B cell (primary cell): ENCODE measurements at regions not wholly inside any gene's neighbourhood (a gene's known extent, or its start where the extent isn't known, plus 50 kb on each side); places are given as distances from the start of the nearest gene placed in this dataset.
"Not testable (repeated sequence)": the region's sequence is repeated elsewhere in the genome, so short reads cannot be mapped to it uniquely, and the experiment has no call there.

Experiments used
- ATAC-seq: fragments of 200-7000 bp; cut with Tn5 transposase; one replicate; pipeline ENCODE4 v1.10.0; 2021; ENCODE audit warnings: low read depth, mild to moderate bottlenecking, moderate number of reproducible peaks, moderate library complexity
- CTCF ChIA-PET: fragments of 350-600 bp; sonication (Branson Sonifier 250); formaldehyde crosslinking; loops from one replicate; lab custom pipeline; 2021; ENCODE audit warnings: antibody characterized with exemption, inconsistent platforms; lab: Charles Lee
- POLR2A ChIA-PET: fragments of 350-600 bp; sonication (Branson Sonifier 250); formaldehyde crosslinking; loops from one replicate; lab custom pipeline; 2021; ENCODE audit warnings: antibody characterized with exemption; lab: Charles Lee
- DNase-seq: peaks from one replicate; pipeline ENCODE4 v3.0.0; 2013
- H2AFZ ChIP-seq: 2 replicates; pipeline ENCODE4 v1.6.1; 2012; ENCODE audit warnings: mild to moderate bottlenecking, low read depth, low read length; ENCODE audit not compliant: insufficient read depth, poor library complexity, severe bottlenecking
- H3K27ac ChIP-seq, 2 donors: 1 replicate in 1 of 2; 2 replicates in 1 of 2; pipeline ENCODE4 v1.5.1; 2012 to 2013; ENCODE audit warnings: low read length in 2 of 2, mild to moderate bottlenecking in 2 of 2, moderate library complexity in 1 of 2
- H3K27me3 ChIP-seq, 4 experiments: fragments of 200-600 bp in 1 of 4; sonication (generic) in 1 of 4; replicated peaks in 1 of 4; 1 replicate in 2 of 4; 2 replicates in 2 of 4; pipeline versions ENCODE4 v1.6.1 to v1.7.0; 2013 to 2016; ENCODE audit warnings: low read length in 3 of 4, mild to moderate bottlenecking in 2 of 4, mixed read lengths in 1 of 4, moderate library complexity in 1 of 4; ENCODE audit not compliant: insufficient read depth in 4 of 4, control insufficient read depth in 3 of 4; ENCODE audit errors: control extremely low read depth in 1 of 4
- H3K36me3 ChIP-seq, 2 experiments: replicated peaks in 1 of 2; 1 replicate in 1 of 2; 2 replicates in 1 of 2; pipeline versions ENCODE4 v1.6.1 to v1.7.1; 2013; ENCODE audit warnings: low read length in 1 of 2; ENCODE audit not compliant: insufficient read depth in 2 of 2, control insufficient read depth in 1 of 2; ENCODE audit errors: control extremely low read depth in 1 of 2, extremely low read depth in 1 of 2
- H3K4me1 ChIP-seq, 2 donors: fragments of 200-600 bp in 1 of 2; sonication (generic) in 1 of 2; 1 replicate in 1 of 2; 2 replicates in 1 of 2; pipeline versions ENCODE4 v1.5.1 to v1.6.1; 2013 to 2017; ENCODE audit warnings: low read length in 2 of 2; ENCODE audit not compliant: control insufficient read depth in 2 of 2, insufficient read depth in 2 of 2
- H3K4me2 ChIP-seq: replicated peaks from 2 replicates; pipeline ENCODE3; 2012; ENCODE audit warnings: mild to moderate bottlenecking, low read depth, low read length; ENCODE audit not compliant: poor library complexity, severe bottlenecking
- H3K4me3 ChIP-seq, 5 experiments: fragments of 200-600 bp in 1 of 5; sonication (generic) in 1 of 5; 1 replicate in 3 of 5; 2 replicates in 2 of 5; pipeline versions ENCODE4 v1.5.1 to v1.7.0; 2011 to 2016; ENCODE audit warnings: low read length in 4 of 5, mild to moderate bottlenecking in 4 of 5, low read depth in 2 of 5, control low read depth in 1 of 5, moderate library complexity in 1 of 5; ENCODE audit not compliant: insufficient read depth in 1 of 5; ENCODE audit errors: control extremely low read depth in 1 of 5, extremely low read depth in 1 of 5
- H3K79me2 ChIP-seq: fragments of 200-600 bp; sonication (generic); one replicate; pipeline ENCODE4 v1.6.0; 2016; ENCODE audit warnings: low read length; ENCODE audit not compliant: control insufficient read depth, insufficient read depth
- H3K9ac ChIP-seq: fragments of 200-600 bp; sonication (generic); 2 replicates; pipeline ENCODE4 v1.6.1; 2017; ENCODE audit warnings: mild to moderate bottlenecking, low read length, moderate library complexity
- H3K9me3 ChIP-seq, 3 donors: one replicate each; pipeline versions ENCODE4 v1.6.1 to v1.7.1; 2013; ENCODE audit warnings: low read length in 2 of 3; ENCODE audit not compliant: control insufficient read depth in 2 of 3, insufficient read depth in 1 of 3; ENCODE audit errors: control extremely low read depth in 1 of 3
- H4K20me1 ChIP-seq: 2 replicates; pipeline ENCODE4 v1.6.0; 2012; ENCODE audit warnings: mild to moderate bottlenecking, low read length; ENCODE audit not compliant: insufficient read depth, control insufficient read depth, poor library complexity, severe bottlenecking
- H3K27ac Mint-ChIP-seq: one replicate; pipeline ENCODE4 v1.8.0; 2021; ENCODE audit warnings: mixed read lengths
- H3K27me3 Mint-ChIP-seq: one replicate; pipeline ENCODE4 v1.8.0; 2021; ENCODE audit warnings: mixed read lengths
- H3K4me1 Mint-ChIP-seq: one replicate; pipeline ENCODE4 v1.8.0; 2021; ENCODE audit warnings: mixed read lengths
- H3K4me3 Mint-ChIP-seq: one replicate; pipeline ENCODE4 v1.8.0; 2021; ENCODE audit warnings: mixed read lengths
- H3K9me3 Mint-ChIP-seq: one replicate; pipeline ENCODE4 v1.8.0; 2022; ENCODE audit warnings: mixed read lengths; ENCODE audit not compliant: insufficient read depth
- EZH2 ChIP-seq: IDR thresholded peaks from 2 replicates; pipeline ENCODE4 v1.6.1; 2012; ENCODE audit warnings: borderline replicate concordance, low read depth, mild to moderate bottlenecking, moderate library complexity, low read length; ENCODE audit not compliant: insufficient read depth, poor library complexity, severe bottlenecking
- WGBS: methylation state at CpG from one replicate; pipeline ENCODE4 v1.1.5; 2013; ENCODE audit warnings: missing lambda C conversion rate; ENCODE audit not compliant: insufficient coverage; 5-methylcytosine and 5-hydroxymethylcytosine counted together
- intact Hi-C: fragments of 100-400 bp; cut with micrococcal nuclease; formaldehyde crosslinking; loops from one replicate; pipeline ENCODE4 v1.10.0; 2022
- TF ChIP-seq, protein P1 (sequence below): fragments of 200-600 bp; IDR thresholded peaks from one replicate; pipeline ENCODE4 v1.8.0; 2022; ENCODE audit warnings: antibody characterized with exemption, mild to moderate bottlenecking

GRCh38 chr9:40915660-40916398 lies 212.7 kb downstream of the FOXD4L6 start:
- H3K9me3 ChIP-seq = peaks cover 10 to 67% (median 16%) of the 10 kb centered on the region in 3 donors
- H3K36me3 ChIP-seq, H3K79me2 ChIP-seq, CTCF ChIA-PET, H3K9ac ChIP-seq, H3K27ac Mint-ChIP-seq, H3K4me1 Mint-ChIP-seq, POLR2A ChIA-PET, H3K27me3 ChIP-seq, H3K27ac ChIP-seq, H3K4me3 Mint-ChIP-seq, intact Hi-C loops, H2AFZ ChIP-seq, DNase-seq, H3K4me3 ChIP-seq, H3K4me1 ChIP-seq, H3K27me3 Mint-ChIP-seq, ATAC-seq, H4K20me1 ChIP-seq, H3K4me2 ChIP-seq: not testable (repeated sequence)
- 87% methylated on average over 13 of the region's 13 CpGs for WGBS
- peaks cover 32% of the 10 kb centered on the region for H3K9me3 Mint-ChIP-seq

DNA sequence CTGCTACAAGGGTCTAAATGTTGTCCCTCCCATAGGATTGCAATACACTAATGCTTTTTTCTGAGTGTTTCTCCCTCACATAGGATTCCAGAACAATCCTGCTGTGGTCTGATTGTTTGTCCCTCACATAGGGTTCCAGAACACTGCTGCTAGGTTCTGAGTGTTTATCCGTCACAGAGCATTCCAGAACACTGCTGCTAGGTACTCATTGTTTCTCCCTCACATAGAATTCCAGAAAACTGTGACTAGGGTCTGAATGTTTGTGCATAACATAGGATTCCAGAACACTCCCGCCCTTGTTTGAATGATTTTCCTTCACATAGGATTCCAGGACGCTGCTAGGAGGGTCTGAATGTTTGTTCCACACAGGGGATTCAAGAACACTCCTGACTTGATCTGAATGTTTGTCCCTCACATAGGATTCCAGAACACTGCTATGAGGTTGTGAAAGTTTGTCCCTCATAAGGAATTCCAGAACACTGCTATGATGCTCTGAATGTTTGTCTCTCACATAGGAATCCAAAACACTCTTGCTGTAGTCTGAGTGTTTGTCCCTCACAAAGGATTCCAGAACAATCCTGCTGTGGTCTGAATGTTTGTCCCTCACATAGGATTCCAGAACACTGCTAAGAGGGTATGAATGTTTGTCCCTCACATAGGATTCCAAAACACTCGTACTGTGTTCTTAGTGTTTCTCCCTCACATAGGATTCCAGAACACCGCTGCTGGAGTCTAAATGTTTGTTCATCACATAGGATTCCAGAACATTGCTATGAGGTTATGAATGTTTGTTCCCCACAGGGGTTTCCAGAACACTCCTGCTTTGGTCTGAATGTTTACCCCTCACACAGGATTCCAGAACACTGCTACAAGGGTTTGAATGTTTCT lies 213.5 kb downstream of the FOXD4L6 start:
- TF ChIP-seq, protein P1, sequence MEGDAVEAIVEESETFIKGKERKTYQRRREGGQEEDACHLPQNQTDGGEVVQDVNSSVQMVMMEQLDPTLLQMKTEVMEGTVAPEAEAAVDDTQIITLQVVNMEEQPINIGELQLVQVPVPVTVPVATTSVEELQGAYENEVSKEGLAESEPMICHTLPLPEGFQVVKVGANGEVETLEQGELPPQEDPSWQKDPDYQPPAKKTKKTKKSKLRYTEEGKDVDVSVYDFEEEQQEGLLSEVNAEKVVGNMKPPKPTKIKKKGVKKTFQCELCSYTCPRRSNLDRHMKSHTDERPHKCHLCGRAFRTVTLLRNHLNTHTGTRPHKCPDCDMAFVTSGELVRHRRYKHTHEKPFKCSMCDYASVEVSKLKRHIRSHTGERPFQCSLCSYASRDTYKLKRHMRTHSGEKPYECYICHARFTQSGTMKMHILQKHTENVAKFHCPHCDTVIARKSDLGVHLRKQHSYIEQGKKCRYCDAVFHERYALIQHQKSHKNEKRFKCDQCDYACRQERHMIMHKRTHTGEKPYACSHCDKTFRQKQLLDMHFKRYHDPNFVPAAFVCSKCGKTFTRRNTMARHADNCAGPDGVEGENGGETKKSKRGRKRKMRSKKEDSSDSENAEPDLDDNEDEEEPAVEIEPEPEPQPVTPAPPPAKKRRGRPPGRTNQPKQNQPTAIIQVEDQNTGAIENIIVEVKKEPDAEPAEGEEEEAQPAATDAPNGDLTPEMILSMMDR = no peak
- no peak for TF ChIP-seq EZH2
- Histone ChIP-seq H3K4me2 (no peak overlapping the region), H4K20me1 (no peaks in the 10 kb centered on the region), H3K4me3 (no peak overlapping the region), H3K4me1 (no peaks in the 10 kb centered on the region), H3K9me3 (peaks cover 10 to 71% (median 16%) of the 10 kb centered on the region in 3 donors), H3K79me2 (no peaks in the 10 kb centered on the region), H2AFZ (no peak overlapping the region), H3K9ac (no peak overlapping the region), H3K27me3 (no peaks in the 10 kb centered on the region), H3K36me3 (no peaks in the 10 kb centered on the region), H3K27ac (no peak overlapping the region)
- Mint-ChIP-seq H3K27me3 (peaks cover 4% of the 10 kb centered on the region), H3K4me3 (no peak overlapping the region), H3K27ac (no peak overlapping the region), H3K4me1 (no peaks in the 10 kb centered on the region), H3K9me3 (peaks cover 29% of the 10 kb centered on the region)
- CTCF ChIA-PET = no interaction called here
- no peak for ATAC-seq
- intact Hi-C loops = no loop called here
- DNase-seq = no peak
- 69% methylated on average over 5 of the region's 5 CpGs for WGBS
- POLR2A ChIA-PET = no interaction called here
